Neural progenitor cell (in vitro differentiated cells): ENCODE measurements at regions not wholly inside any gene's neighbourhood (a gene's known extent, or its start where the extent isn't known, plus 50 kb on each side); places are given as distances from the start of the nearest gene placed in this dataset.

ENCODE experiments used
- CTCF ChIP-seq: fragments of 200-600 bp; sonication (generic); IDR thresholded peaks from 2 replicates; pipeline ENCODE4 v1.5.1; 2017; ENCODE audit warnings: antibody characterized with exemption, mild to moderate bottlenecking
- EZH2 ChIP-seq: fragments of 200-600 bp; sonication (generic); IDR thresholded peaks from 2 replicates; pipeline ENCODE4 v1.6.1; 2017; ENCODE audit warnings: antibody characterized with exemption, mild to moderate bottlenecking, moderate library complexity

GRCh38 chr15:29926083-29926388 lies 103.8 kb upstream of the TJP1 start:
- TF ChIP-seq EZH2 = no peak
- TF ChIP-seq CTCF = no peak
